C4-2B (cell line): ENCODE measurements at regions not wholly inside any gene's neighbourhood (a gene's known extent, or its start where the extent isn't known, plus 50 kb on each side); places are given as distances from the start of the nearest gene placed in this dataset.

Source experiments
- CTCF ChIP-seq: fragments of 450-650 bp; conservative IDR thresholded peaks from 2 replicates; pipeline ENCODE4 v1.5.1; 2017; ENCODE audit warnings: mild to moderate bottlenecking
- ZFX ChIP-seq: fragments of 450-650 bp; IDR thresholded peaks from 2 replicates; pipeline ENCODE4 v1.6.1; 2017

DNA sequence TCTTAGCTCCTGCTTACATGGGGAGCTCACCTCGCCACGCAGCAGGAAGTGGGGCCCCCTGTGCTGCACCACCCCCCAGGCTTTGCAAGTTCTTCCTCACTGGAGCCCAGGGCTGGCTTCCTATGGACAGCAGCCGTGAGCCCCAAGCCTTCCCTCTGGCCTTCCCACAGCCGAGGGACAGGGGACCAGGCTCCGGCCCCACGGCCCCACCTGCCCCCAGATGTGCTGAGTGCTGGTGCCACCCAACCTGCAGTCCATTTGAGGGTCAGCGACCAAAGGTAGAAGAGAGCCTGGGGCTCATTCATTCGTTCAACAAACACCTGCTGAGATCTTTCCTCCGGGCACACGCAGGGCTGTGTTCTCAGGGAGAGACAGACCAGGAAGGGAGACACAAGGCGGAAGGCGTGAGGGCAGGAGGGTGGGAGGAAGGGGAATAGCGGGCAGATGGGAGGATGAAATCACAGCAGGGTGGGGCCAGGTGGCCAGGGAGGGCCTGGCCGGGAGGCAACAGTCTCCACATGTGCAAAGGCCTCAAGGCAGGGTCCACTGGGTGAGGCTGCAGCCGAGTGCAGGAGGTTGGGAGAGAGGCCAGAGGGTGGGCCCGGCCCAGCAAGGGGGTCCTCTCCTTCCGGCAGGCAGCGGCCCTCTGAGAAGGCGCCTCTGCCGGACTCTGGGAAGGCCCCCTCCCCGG, 100.1 kb downstream of the FOXL3 start:
- TF ChIP-seq CTCF (no peak), ZFX (no peak)
